GM10266 (cell line): ENCODE measurements at regions not wholly inside any gene's neighbourhood (a gene's known extent, or its start where the extent isn't known, plus 50 kb on each side); places are given as distances from the start of the nearest gene placed in this dataset.

Source experiments
- DNase-seq: peaks from one replicate; pipeline ENCODE4 v3.0.0; 2012; ENCODE audit errors: extremely low spot score
- TF ChIP-seq, protein P1 (sequence below): IDR thresholded peaks from 2 replicates; pipeline ENCODE4 v1.5.1; 2012; ENCODE audit warnings: mild to moderate bottlenecking, low read depth; ENCODE audit not compliant: control insufficient read depth, insufficient read depth; ENCODE audit errors: missing control alignments

- DNase-seq = no peak
- TF ChIP-seq, protein P1, sequence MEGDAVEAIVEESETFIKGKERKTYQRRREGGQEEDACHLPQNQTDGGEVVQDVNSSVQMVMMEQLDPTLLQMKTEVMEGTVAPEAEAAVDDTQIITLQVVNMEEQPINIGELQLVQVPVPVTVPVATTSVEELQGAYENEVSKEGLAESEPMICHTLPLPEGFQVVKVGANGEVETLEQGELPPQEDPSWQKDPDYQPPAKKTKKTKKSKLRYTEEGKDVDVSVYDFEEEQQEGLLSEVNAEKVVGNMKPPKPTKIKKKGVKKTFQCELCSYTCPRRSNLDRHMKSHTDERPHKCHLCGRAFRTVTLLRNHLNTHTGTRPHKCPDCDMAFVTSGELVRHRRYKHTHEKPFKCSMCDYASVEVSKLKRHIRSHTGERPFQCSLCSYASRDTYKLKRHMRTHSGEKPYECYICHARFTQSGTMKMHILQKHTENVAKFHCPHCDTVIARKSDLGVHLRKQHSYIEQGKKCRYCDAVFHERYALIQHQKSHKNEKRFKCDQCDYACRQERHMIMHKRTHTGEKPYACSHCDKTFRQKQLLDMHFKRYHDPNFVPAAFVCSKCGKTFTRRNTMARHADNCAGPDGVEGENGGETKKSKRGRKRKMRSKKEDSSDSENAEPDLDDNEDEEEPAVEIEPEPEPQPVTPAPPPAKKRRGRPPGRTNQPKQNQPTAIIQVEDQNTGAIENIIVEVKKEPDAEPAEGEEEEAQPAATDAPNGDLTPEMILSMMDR = no peak
Measured at GRCh38 chr10:22058201-22058600, 54.7 kb upstream of the DNAJC1 start.

GRCh38 chr10:22054961-22055360, 51.4 kb upstream of the DNAJC1 start:
- TF ChIP-seq, protein P1 = no peak
- no peak for DNase-seq
